WTC11 (cell line): ENCODE measurements at regions not wholly inside any gene's neighbourhood (a gene's known extent, or its start where the extent isn't known, plus 50 kb on each side); places are given as distances from the start of the nearest gene placed in this dataset.

Source experiments
- ATAC-seq: fragments of 200-7000 bp; cut with Tn5 transposase; 2 replicates; pipeline ENCODE4 v1.10.0; 2021; ENCODE audit warnings: mild to moderate bottlenecking, moderate library complexity
- CTCF ChIA-PET: fragments of 300-600 bp; sonication (Branson Sonifier 250); formaldehyde crosslinking; loops from one replicate; lab custom pipeline; 2021; ENCODE audit warnings: antibody characterized with exemption; lab: Charles Lee
- POLR2A ChIA-PET: fragments of 350-600 bp; sonication (Branson Sonifier 250); formaldehyde crosslinking; loops from one replicate; lab custom pipeline; 2021; ENCODE audit warnings: antibody characterized with exemption; lab: Charles Lee
- DNase-seq: peaks from one replicate; pipeline ENCODE4 v3.0.0; 2021; ENCODE audit warnings: low spot score
- H3K27ac Mint-ChIP-seq: 2 replicates; pipeline ENCODE4 v1.8.0; 2021; ENCODE audit warnings: mixed read lengths
- H3K27me3 Mint-ChIP-seq: 2 replicates; pipeline ENCODE4 v1.8.0; 2021; ENCODE audit warnings: low read depth, mild to moderate bottlenecking, moderate library complexity, mixed read lengths
- H3K36me3 Mint-ChIP-seq: 2 replicates; pipeline ENCODE4 v1.8.0; 2021; ENCODE audit warnings: mixed read lengths
- H3K4me1 Mint-ChIP-seq: 2 replicates; pipeline ENCODE4 v1.8.0; 2022; ENCODE audit warnings: mixed read lengths
- H3K4me3 Mint-ChIP-seq: 2 replicates; pipeline ENCODE4 v1.8.0; 2021; ENCODE audit warnings: mild to moderate bottlenecking, moderate library complexity, mixed read lengths
- H3K9me3 Mint-ChIP-seq: 2 replicates; pipeline ENCODE4 v1.8.0; 2021; ENCODE audit warnings: mixed read lengths
- AR ChIP-seq: fragments of 250-450 bp; sonication (Bioruptor Pico); IDR thresholded peaks from 2 replicates; pipeline ENCODE4 v1.9.0; 2021; ENCODE audit warnings: mild to moderate bottlenecking
- CBFB ChIP-seq: sonication (generic); formaldehyde crosslinking; IDR thresholded peaks from 2 replicates; pipeline ENCODE4 v1.8.1; 2022; ENCODE audit warnings: mild to moderate bottlenecking, low read depth, missing genetic modification reagents
- CDX4 ChIP-seq: fragments of 250-450 bp; sonication (Bioruptor Pico); IDR thresholded peaks from 2 replicates; pipeline ENCODE4 v1.9.0; 2021; ENCODE audit warnings: moderate library complexity, mild to moderate bottlenecking, inconsistent platforms, borderline replicate concordance
- CREB1 ChIP-seq: sonication (generic); formaldehyde crosslinking; IDR thresholded peaks from 2 replicates; pipeline ENCODE4 v1.8.0; 2023; ENCODE audit warnings: mild to moderate bottlenecking, missing genetic modification reagents
- ETV6 ChIP-seq: sonication (generic); formaldehyde crosslinking; IDR thresholded peaks from 2 replicates; pipeline ENCODE4 v1.8.1; 2022; ENCODE audit warnings: mild to moderate bottlenecking, missing genetic modification reagents
- GABPB1 ChIP-seq: sonication (generic); formaldehyde crosslinking; IDR thresholded peaks from 2 replicates; pipeline ENCODE4 v1.8.1; 2023; ENCODE audit warnings: mild to moderate bottlenecking, missing genetic modification reagents
- GRHL2 ChIP-seq: fragments of 250-450 bp; sonication (Bioruptor Pico); IDR thresholded peaks from 2 replicates; pipeline ENCODE4 v1.8.0; 2022; ENCODE audit warnings: mild to moderate bottlenecking, moderate library complexity; ENCODE audit not compliant: insufficient replicate concordance, severe bottlenecking
- HMGXB4 ChIP-seq: sonication (generic); formaldehyde crosslinking; IDR thresholded peaks from 2 replicates; pipeline ENCODE4 v1.8.1; 2023; ENCODE audit warnings: mild to moderate bottlenecking, moderate library complexity, missing genetic modification reagents
- KAT7 ChIP-seq: sonication (generic); formaldehyde crosslinking; IDR thresholded peaks from 2 replicates; pipeline ENCODE4 v1.8.1; 2023; ENCODE audit warnings: missing genetic modification reagents, mild to moderate bottlenecking, borderline replicate concordance
- MLX ChIP-seq: sonication (generic); formaldehyde crosslinking; IDR thresholded peaks from 2 replicates; pipeline ENCODE4 v1.8.1; 2023; ENCODE audit warnings: mild to moderate bottlenecking, missing genetic modification reagents, moderate library complexity
- MXD4 ChIP-seq: fragments of 250-450 bp; sonication (Bioruptor Pico); IDR thresholded peaks from 2 replicates; pipeline ENCODE4 v1.8.0; 2021; ENCODE audit warnings: mild to moderate bottlenecking, moderate library complexity, borderline replicate concordance
- PRRX2 ChIP-seq: fragments of 250-450 bp; sonication (Bioruptor Pico); IDR thresholded peaks from 2 replicates; pipeline ENCODE4 v1.8.0; 2021; ENCODE audit warnings: mild to moderate bottlenecking
- USF1 ChIP-seq: sonication (generic); formaldehyde crosslinking; IDR thresholded peaks from 2 replicates; pipeline ENCODE4 v1.8.0; 2022; ENCODE audit warnings: mild to moderate bottlenecking, missing genetic modification reagents
- ZMAT4 ChIP-seq: fragments of 250-450 bp; sonication (Bioruptor Pico); IDR thresholded peaks from 2 replicates; pipeline ENCODE4 v1.9.0; 2021; ENCODE audit warnings: mild to moderate bottlenecking
- ZNF416 ChIP-seq: fragments of 250-450 bp; sonication (Bioruptor Pico); IDR thresholded peaks from 2 replicates; pipeline ENCODE4 v1.9.0; 2021; ENCODE audit warnings: mild to moderate bottlenecking, inconsistent platforms
- TF ChIP-seq, protein P1 (sequence below): sonication (generic); formaldehyde crosslinking; IDR thresholded peaks from 2 replicates; pipeline ENCODE4 v1.8.1; 2022; ENCODE audit warnings: low read depth, missing genetic modification reagents, borderline replicate concordance
- TF ChIP-seq, protein P2 (sequence below): sonication (generic); formaldehyde crosslinking; IDR thresholded peaks from 2 replicates; pipeline ENCODE4 v1.8.1; 2022; ENCODE audit warnings: missing genetic modification reagents, borderline replicate concordance

DNA sequence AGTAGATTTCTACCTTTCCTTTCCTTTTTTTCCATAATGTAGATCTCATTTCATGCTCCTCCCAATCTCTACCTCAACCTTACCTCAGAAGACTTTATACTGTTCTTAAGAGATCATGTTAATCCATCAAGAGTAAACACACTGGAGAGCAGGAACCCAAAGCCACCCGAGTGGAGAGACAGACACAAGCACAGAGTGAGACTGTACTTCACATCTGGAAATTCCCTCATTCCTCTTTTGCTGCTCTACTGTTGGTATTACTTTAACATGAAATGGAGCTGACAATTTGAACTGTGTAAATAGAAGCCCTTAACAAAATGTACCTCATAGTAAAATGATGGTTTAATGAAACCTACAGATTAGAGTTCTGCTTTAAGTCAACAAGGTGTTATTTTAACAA is 105.7 kb upstream of the RASGEF1B start:
- Mint-ChIP-seq H3K9me3 (peaks cover 16% of the 10 kb centered on the region), H3K36me3 (peaks cover 11% of the 10 kb centered on the region), H3K27me3 (no peaks in the 10 kb centered on the region), H3K27ac (0 out of 2 replicates have a peak overlapping the region, but pooled peaks have one; percentile 57), H3K4me3 (no peak overlapping the region), H3K4me1 (peaks cover 33% of the 10 kb centered on the region)
- DNase-seq (no peak), ATAC-seq (no peak)
- no peak for TF ChIP-seq CBFB (CRISPR knock-in tag)
- TF ChIP-seq, protein P1, sequence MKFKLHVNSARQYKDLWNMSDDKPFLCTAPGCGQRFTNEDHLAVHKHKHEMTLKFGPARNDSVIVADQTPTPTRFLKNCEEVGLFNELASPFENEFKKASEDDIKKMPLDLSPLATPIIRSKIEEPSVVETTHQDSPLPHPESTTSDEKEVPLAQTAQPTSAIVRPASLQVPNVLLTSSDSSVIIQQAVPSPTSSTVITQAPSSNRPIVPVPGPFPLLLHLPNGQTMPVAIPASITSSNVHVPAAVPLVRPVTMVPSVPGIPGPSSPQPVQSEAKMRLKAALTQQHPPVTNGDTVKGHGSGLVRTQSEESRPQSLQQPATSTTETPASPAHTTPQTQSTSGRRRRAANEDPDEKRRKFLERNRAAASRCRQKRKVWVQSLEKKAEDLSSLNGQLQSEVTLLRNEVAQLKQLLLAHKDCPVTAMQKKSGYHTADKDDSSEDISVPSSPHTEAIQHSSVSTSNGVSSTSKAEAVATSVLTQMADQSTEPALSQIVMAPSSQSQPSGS (CRISPR knock-in tag), result no peak
- TF ChIP-seq MLX (CRISPR knock-in tag), result no peak
- TF ChIP-seq AR, result no peak
- TF ChIP-seq GABPB1, result no peak
- TF ChIP-seq MXD4, result no peak
- TF ChIP-seq ZNF416 (CRISPR knock-in tag), result no peak
- TF ChIP-seq PRRX2 (CRISPR knock-in tag), result no peak
- TF ChIP-seq USF1 (CRISPR knock-in tag), result no peak
- TF ChIP-seq GRHL2 (CRISPR knock-in tag), result no peak
- TF ChIP-seq ZMAT4 (CRISPR knock-in tag), result no peak
- no peak for TF ChIP-seq HMGXB4 (CRISPR knock-in tag)
- no peak for TF ChIP-seq CREB1
- TF ChIP-seq, protein P2, sequence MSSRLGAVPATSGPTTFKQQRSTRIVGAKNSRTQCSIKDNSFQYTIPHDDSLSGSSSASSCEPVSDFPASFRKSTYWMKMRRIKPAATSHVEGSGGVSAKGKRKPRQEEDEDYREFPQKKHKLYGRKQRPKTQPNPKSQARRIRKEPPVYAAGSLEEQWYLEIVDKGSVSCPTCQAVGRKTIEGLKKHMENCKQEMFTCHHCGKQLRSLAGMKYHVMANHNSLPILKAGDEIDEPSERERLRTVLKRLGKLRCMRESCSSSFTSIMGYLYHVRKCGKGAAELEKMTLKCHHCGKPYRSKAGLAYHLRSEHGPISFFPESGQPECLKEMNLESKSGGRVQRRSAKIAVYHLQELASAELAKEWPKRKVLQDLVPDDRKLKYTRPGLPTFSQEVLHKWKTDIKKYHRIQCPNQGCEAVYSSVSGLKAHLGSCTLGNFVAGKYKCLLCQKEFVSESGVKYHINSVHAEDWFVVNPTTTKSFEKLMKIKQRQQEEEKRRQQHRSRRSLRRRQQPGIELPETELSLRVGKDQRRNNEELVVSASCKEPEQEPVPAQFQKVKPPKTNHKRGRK, result no peak
- no peak for TF ChIP-seq KAT7 (CRISPR knock-in tag)
- TF ChIP-seq CDX4 (CRISPR knock-in tag), result no peak
- TF ChIP-seq ETV6, result no peak
- ChIA-PET POLR2A (no interaction called here), CTCF (no interaction called here)
